HG02642 (cell line): ENCODE measurements at regions not wholly inside any gene's neighbourhood (a gene's known extent, or its start where the extent isn't known, plus 50 kb on each side); places are given as distances from the start of the nearest gene placed in this dataset.

Experiments used
- ATAC-seq: cut with Tn5 transposase; IDR thresholded peaks from one replicate; pipeline ENCODE4 v1.9.1; 2021; ENCODE audit warnings: mild to moderate bottlenecking; ENCODE audit not compliant: unreplicated experiment, poor library complexity

DNA sequence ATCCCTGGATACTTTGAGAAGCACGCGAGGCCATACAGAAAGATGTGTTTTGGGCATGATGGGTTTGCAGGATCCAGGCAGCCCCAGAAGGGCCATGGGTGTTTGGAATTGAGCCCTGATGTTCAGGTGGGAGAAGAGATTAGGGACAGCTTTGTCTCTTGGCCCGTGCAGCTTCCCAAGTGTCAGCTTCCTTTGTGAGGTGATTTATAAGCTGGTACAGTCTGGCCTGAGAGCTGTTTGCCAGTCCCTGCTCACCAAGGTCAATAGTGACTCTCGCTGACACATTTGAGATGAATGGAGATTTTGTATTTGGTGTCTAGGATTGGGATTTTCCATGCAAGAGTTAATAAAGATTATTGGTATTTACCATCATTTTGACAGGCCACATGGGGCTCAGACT, 165.9 kb downstream of the ICE1 start:
- ATAC-seq, result no peak

DNA sequence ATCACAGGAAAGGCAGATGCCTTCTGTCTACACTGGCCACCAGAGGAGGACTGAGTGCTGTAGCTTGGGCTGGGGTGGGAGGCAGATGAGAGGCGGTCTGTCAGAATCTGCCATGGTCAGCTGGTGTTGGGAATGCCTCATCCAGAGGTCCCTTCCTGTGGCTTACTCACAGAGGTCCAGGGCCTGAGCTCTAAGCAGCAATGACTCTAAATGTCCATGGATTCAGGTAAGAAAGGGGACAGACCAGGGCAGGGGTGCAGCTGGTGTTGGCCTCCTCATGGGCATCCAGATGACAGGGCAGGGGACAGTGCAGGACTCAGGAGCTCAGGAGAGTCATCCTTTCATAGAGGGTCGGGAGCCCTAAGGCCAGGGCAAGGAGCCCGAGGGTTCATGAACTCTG, 165.0 kb downstream of the ICE1 start:
- ATAC-seq, result no peak

DNA sequence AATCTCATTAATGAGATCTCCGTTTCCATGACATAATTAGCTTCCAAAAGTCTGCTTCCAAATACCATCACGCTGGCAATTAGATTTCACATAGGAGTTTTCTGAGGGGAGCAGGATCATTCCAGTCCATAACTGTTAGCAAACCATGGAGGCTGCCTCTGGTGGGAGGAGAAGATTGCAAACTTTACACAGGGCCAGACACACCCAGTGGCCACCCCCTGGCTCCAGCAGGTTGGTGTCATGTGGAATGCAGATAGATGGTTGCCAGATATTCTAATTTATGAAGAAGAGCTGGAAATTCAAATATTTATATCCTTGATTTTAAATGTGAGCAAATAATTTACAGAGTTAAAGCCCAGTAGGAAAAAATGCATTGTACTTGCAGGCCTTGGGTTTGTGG, 164.2 kb downstream of the ICE1 start:
- no peak for ATAC-seq

DNA sequence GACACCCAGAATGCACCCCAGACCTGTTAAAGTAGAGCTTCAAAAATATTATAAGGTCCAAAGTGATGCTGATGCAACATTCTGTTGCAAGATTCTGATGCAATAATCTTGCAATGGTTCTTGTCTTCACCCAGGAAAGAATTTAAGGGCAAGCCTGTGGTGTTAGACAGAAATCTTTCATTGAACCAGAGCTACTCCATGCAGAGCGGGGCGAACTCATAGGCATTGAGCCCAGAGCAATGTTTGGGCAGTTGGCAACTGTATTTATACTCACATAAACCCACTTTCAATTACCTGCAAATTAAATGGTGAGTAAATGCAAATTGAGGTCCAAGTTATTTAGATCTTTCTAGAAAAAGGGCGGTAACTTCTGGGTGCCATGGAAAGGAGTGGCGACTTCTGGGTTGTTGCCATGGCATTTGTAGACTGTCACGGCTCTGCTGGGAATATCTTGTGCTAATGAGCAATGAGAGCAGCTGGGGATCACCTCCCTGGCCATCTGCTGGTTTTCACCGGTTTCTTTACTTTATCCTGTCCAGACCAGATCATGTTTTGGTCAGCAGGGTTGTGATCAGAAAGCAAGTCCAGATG, 163.4 kb downstream of the ICE1 start:
- ATAC-seq, result no peak

DNA sequence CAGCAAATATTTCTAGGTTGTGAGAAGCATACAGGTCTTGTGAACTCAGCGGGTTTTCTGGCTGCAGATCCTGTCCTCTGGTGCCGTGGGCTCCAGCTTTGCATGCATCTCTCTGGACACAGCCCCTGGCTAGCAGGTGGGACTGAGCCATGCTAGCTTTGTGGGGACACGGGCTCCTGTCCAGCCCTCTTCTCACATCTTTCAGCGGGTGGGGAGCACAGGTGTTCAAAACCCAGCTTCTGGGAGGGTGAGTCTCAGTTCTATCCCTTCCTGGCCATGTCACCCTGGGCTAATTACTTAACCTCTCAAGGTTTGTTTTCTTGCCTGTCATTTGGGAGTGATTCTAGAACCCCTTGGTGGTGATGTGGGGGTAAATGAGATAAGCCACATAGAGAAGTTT, 162.3 kb downstream of the ICE1 start:
- no peak for ATAC-seq

DNA sequence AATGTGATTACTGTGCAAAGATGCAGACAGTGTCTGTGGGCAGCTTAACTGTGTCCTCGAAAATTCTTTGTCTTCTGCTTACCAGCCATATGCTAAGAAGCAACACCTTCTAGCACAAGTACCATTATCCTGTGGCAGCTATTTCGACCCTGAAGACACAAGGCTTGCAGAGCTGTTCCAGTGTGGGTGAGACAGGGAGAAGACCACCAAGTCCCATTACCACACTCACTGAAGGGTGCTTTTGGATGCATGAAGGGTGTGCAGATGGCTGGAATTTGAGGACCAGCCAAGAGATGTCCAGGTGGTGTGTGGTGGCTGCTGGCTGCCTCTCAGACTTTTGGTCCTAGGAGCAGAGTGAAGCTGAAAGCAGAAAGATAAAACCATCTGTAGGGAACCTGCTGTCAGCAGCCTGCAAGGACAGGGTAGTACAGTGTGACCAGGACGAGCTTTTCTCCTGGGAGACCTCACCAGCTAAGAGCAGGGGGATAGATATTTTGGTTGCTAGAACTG, 161.8 kb downstream of the ICE1 start:
- ATAC-seq, result no peak

DNA sequence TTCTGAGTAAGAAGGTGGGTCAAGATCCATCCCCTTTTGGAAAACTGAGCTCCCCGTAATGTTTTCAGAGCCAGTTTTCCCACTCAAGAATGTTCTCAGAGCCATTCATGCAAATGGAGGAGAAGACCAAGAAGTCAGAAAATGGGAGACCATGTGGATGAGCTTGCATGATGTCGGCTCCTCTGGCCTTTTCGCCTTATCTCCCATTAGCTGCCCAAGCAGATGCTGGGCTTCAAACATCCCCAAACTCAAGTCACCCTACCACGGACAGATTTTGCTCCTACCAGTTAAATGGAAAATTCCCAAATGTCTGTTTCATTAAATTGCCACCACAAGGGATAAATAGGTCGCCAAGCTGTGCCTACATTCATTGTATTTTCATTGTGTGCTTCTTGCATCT, 161.4 kb downstream of the ICE1 start:
- no peak for ATAC-seq

DNA sequence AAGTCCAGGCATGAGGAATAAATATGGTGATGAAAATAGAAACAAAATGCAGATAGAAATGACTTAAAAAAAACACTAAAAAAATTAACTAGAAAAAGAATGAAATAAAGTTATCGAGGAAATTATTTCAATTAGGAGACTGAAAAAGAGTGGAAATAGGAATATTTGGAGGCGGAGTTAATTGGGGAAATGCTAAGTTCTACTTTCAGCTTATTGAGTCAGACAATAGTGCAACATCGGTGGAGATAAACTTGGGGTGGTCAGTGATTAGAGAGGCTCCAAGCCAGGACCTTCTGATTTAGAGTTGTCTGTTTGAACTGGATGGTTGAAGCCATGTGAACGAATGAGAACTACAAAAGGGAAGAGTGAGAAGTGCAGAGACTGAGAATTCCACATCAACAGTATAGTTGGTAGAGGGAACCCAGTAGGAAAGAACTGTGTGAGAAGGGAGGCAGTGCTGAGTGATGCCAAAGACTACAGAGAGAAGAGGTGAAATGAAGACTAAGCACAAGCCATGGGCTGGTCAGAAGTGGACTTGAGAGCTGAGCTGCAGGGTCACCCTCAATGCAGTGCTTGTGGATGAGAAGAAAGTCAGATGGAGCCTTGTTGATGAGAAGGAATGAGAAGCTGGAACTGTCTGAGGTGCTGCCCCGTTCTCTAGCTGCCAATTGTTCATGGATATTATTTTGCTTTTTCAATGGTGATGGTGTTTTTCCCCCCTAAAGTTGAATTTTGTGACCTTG, 160.7 kb downstream of the ICE1 start:
- ATAC-seq, result no peak

DNA sequence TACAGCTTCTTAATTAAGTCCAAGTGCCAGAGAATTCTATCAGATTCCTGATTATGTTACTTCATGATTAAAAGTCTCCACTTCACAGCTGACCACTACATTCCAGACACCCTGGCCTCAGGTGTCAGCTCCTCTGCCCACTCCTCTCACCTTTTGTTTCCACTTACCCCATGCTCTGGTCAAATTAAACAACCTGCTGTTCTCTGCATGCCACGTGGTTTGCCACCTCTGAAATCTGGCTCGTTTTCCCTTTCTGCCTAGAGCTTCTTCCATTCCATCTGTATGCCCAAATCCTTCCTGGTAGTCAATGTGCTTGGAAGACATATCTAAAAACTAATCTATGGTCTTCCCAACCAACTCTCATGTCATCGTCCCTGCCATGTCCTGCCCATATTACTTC, 158.6 kb downstream of the ICE1 start:
- ATAC-seq, result no peak

DNA sequence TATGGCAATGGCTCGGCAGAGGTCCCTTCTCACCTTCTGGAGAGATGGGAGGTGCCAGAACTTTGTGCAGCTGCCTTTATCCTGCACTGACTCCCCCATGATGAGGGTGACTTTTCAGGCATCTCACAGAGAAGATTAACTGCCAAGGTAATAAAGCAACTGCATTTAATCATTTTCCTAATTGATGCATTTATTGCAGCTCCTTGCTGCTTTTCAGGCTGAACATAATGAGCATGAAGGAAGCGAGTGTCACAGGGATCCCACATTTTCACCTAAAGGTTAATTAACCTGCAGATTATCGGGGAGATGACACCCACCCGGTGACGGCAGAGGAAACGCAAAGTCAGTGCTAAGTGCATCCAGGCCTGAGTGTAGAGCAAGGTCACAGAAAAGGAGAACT, 154.3 kb downstream of the ICE1 start:
- no peak for ATAC-seq

DNA sequence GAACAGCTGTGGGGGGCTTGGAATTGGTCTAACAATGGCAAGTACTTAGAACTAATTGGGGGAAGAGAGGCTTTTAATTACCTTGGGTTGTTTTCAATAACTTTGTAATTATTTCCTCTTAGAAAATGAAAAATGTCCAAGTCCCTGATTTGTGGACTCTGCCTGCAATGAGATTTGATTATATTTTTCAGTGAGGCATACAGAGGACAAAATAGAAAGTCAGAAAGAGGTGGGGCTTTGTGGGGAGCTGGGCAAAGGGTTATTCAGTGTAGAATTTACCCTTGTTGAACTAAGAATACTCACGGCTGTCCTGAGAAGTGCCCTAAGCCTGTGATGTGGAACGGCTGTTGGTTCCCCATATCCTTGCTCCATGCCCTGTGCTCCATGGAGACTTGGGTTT, 153.0 kb downstream of the ICE1 start:
- no peak for ATAC-seq

DNA sequence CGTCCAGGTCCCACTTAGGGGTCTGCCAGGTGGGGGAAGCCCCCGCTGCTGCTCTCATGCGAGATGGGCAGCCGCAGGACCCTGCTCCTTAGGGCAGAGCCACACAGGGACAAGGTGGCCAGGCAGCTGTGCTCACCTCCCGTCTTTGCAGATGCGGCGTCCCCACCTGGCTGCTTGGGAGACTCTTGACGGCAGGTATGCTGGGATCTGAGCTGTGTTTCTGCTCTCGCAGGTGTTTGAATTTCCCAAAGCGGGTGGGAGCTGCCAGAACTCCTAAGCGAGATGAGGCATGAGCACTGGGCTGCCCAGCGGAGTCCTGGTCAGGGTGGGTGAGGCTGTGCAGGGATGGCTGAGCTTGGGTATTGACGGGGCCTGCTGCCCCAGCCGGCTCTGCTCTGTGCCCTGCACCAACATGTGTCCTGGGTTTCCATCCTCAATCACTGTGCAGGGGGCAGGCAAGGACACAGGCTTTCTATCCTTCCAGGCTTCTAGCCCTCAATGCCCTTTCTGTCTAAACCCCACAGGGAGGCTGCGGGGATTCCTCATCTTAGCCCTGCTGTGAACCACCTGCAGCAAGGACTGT, 151.4 kb downstream of the ICE1 start:
- no peak for ATAC-seq

DNA sequence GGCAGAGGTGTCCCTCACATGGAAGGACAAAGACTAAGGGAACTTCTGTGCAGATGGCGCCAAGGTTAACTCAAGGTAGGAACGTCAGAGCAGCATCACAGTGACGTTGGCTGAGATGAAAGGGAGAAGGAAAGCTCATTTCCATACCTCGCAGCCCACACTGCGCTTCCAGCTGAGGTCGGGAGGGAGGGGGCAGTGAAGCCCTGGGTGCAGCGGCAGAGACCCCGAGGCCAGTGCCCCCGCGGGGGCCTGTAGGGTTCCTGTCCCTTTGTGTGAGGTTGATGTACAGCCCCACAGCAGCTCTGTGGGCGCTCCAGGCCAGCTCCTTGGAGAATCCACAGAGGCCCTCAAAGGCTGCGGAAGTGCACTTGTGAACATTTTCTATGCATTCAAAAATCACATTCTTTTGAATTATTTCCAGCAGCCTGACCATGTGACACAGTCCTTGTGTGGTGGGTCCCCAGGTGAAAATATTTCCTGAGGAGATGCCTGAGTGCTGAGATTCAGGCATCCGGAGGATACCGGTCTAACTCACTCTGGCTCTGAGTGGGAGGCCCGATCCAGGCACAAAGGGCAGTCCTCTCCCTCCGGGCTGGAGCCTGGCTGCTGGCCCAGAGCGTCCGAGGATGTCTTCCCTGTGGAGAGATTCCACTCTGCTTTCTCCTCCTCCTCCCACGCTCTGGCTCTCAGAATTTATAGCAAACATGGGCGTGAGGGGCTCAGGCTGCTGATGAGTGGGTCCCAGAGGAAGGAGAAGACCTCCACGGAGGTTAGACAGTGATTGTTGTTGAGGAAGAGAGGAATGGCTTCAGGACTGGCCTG, 150.7 kb downstream of the ICE1 start:
- no peak for ATAC-seq

DNA sequence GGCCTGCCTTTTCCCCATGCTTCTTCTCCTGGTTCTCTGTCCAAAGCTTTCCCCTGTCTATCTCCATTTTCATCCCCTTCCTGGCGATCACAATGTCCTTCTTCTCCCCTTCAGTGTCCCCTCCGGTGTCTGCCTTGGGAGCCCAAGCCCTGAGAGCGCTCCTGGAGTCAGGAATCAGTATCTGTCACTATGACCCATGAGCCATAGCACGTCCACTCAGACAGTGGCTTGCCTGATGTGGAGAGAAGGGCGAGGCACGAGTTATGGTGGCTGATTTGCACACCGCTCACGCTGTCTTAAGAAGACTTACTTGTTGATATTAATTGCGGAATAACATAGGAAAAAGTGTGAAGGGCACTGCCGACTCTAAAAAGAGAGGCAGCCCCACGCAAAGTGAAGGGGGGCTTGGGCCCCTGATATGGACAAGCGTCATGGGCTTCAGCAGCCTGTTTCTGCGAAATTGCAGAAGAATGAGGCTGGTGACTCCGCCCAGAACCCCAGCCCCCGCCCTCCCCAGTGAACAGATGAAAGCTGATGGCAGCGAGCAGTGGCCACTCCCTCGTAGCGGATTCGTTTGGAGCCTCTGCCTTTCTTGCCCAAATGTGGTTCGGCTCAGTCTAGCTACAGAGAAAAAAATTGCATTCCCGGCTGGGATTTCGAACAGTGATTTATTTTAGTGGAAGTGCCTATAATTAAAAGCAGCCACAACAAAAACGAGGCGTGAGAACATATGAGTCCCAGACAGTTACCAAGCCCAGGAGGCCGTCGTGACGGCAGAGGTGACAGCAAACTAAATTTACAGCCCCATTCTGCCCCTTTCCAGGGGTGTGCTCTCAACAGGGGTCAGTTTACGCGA, 149.8 kb downstream of the ICE1 start:
- no peak for ATAC-seq

DNA sequence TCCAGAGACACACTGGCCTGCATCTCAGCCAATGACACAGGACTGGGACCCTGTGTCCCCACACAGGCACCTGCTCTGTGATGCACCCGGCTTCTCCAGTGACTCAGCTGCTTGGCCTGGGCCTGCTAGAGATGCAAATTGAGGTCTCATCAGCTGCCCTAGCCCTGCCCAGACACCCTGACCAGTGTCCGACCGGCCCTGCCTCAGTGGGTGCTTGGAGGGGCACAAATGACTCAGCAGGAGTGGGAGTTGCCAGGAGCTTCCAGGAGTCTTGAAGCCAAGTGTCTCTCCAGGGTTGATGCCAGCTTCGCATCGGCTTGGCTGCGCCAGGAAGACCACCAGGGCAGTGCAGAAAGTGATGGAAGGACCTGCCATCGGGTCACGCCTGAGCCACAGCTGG, 148.2 kb downstream of the ICE1 start:
- no peak for ATAC-seq

DNA sequence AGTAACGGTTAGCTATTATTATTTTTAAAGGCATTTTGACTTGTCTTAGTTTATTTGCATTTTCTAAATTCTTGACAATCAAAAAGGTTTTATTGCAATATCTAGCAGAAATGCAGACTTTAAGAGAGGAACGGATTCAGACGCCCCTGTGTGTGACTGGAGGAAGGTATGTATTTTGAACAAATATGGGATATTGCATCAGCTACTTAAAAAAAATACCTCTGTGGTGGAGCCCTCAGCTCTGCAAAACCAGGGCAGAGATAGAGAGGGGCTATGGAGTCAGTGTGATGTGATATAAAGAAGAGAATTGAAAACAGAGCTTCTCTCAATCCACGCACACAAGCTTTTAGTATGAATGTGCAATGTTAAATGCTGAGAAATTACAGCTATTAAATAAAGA, 142.4 kb downstream of the ICE1 start:
- ATAC-seq, result no peak

DNA sequence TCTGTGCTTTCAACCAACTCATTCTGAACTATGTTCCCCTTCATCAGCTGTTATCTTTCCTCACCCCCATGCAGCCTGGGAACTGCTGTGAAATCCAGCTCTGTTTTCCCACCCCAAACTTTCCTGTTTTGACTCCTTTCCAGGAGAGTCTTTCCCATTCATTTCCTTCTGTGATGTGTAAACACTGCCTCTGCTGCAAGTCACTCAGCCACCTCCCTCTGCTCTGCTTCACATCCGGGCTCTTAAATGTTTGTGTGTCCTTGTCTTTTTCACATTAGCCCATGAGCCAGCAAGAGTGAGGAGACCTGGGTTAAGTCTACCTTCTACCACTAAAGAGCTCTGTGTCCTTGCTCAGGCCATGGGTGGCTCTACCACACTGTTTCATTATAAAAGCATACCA, 137.5 kb downstream of the ICE1 start:
- ATAC-seq, result no peak

DNA sequence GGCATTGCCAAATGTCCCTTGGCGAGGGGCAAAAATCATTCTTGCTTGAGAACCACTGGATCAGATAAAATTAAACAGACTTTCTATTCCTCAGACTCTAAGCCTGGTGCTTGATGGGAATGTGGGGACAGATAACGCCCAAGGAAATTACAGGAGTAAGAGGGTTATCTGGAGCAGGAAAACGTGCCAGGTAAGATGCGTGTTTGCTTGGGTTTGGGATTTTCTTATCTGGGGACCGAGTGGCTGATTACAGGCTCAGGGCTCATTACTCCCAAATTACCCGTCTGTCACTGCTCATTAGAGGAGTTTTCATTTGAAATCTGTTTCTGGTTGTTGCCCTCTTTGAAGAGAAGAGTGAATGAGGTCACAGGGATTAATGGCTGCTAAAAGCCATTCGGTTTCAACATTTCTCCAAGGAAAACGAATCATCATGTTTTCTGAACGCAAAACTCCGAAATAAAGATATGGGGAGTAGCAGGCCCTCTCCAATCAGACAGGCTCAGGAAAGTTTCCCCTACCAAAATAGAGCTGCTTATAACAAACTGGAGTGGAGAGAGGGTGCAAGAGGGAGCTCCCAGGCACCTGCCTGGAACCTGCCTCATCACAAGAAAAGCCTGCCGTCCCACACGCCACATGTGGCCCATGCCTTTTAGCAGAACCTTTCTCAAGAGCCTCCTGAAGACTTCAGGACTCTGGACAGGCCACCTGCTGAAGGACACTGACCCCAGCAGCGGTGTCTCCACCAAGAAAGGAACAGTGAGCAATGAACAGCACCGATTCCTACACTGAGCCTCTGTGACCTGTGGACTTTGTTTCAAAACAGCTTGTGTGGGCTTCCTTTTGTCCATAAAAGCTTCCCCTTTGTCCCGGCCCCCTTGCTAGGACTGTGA, 136.4 kb downstream of the ICE1 start:
- ATAC-seq, result no peak

DNA sequence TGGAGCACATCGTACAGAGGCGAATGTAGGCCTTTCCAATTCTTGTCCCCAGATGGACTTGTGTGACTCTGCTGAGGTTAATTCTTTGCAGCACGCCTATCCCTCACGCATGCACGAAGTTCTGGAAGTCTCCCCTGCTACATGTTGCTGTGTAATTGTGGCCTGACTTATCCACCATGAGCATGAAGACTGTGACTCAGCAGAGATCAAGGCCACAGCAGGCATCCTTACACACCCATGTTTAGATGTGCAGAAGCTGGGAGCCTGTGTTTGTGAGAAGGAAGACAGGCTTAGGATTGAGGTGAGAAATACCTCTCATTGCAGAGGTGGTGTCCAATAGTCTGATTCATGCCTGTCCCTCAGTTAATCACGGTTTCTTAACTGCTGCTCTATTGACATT, 135.6 kb downstream of the ICE1 start:
- no peak for ATAC-seq
